Keratinocyte (primary cell): ENCODE measurements at regions not wholly inside any gene's neighbourhood (a gene's known extent, or its start where the extent isn't known, plus 50 kb on each side); places are given as distances from the start of the nearest gene placed in this dataset.

Experiments
- DNase-seq: peaks from one replicate; pipeline ENCODE4 v3.0.0-alpha.2; 2011; ENCODE audit warnings: low read depth, missing footprints, low spot score
- FAIRE-seq: peaks from 2 replicates; lab custom pipeline; 2011; peaks lifted over from hg19 to GRCh38; lab: Jason Lieb, UNC
- H2AFZ ChIP-seq: 2 replicates; pipeline ENCODE4 v1.6.0; 2012; ENCODE audit warnings: low read length, control low read depth, inconsistent platforms; ENCODE audit not compliant: control insufficient read depth
- H3K27ac ChIP-seq: 2 replicates; pipeline ENCODE4 v1.5.1; 2011; ENCODE audit warnings: low read length; ENCODE audit not compliant: control insufficient read depth, insufficient read depth
- H3K27me3 ChIP-seq: 3 replicates; pipeline ENCODE4 v1.6.0; 2011; ENCODE audit warnings: low read length; ENCODE audit not compliant: control insufficient read depth, insufficient read depth; ENCODE audit errors: extremely low read depth
- H3K36me3 ChIP-seq, 2 experiments: 2 replicates in 1 of 2; 3 replicates in 1 of 2; pipeline ENCODE4 v1.5.1; 2011; ENCODE audit warnings: low read length in 2 of 2, mild to moderate bottlenecking in 1 of 2; ENCODE audit not compliant: control insufficient read depth in 2 of 2, insufficient read depth in 2 of 2; ENCODE audit errors: extremely low read depth in 1 of 2
- H3K4me1 ChIP-seq: 3 replicates; pipeline ENCODE4 v1.5.1; 2011; ENCODE audit warnings: low read length; ENCODE audit not compliant: control insufficient read depth, insufficient read depth; ENCODE audit errors: extremely low read depth
- H3K4me2 ChIP-seq: 3 replicates; pipeline ENCODE4 v1.6.0; 2011; ENCODE audit warnings: low read depth, low read length; ENCODE audit not compliant: control insufficient read depth, insufficient read depth; ENCODE audit errors: extremely low read depth
- H3K4me3 ChIP-seq, 3 experiments: fragments of 200-600 bp in 1 of 3; sonication (generic) in 1 of 3; 2 replicates in 2 of 3; 3 replicates in 1 of 3; pipeline ENCODE4 v1.5.1; 2011 to 2016; ENCODE audit warnings: low read length in 3 of 3, mild to moderate bottlenecking in 3 of 3, control low read depth in 2 of 3, inconsistent platforms in 1 of 3, low read depth in 1 of 3, mixed read lengths in 1 of 3, mixed run types in 1 of 3, moderate library complexity in 1 of 3; ENCODE audit not compliant: control insufficient read depth in 2 of 3, insufficient read depth in 2 of 3; ENCODE audit errors: extremely low read depth in 1 of 3
- H3K79me2 ChIP-seq: 2 replicates; pipeline ENCODE4 v1.6.0; 2012; ENCODE audit warnings: low read length; ENCODE audit not compliant: control insufficient read depth, insufficient read depth
- H3K9ac ChIP-seq: 3 replicates; pipeline ENCODE4 v1.6.0; 2011; ENCODE audit warnings: low read length; ENCODE audit not compliant: control insufficient read depth, insufficient read depth; ENCODE audit errors: extremely low read depth
- H3K9me1 ChIP-seq: 3 replicates; pipeline ENCODE4 v1.6.0; 2011; ENCODE audit warnings: low read length; ENCODE audit not compliant: control insufficient read depth, insufficient read depth; ENCODE audit errors: extremely low read depth
- H3K9me3 ChIP-seq: 2 replicates; pipeline ENCODE4 v1.5.1; 2012; ENCODE audit warnings: low read depth, low read length; ENCODE audit not compliant: control insufficient read depth
- H4K20me1 ChIP-seq: 3 replicates; pipeline ENCODE4 v1.6.0; 2011; ENCODE audit warnings: low read length; ENCODE audit not compliant: control insufficient read depth, insufficient read depth; ENCODE audit errors: extremely low read depth
- EZH2 ChIP-seq: IDR thresholded peaks from one replicate; pipeline ENCODE4 v1.6.1; 2012; ENCODE audit warnings: inconsistent platforms, mild to moderate bottlenecking, low read length, moderate library complexity
- dilution Hi-C: fragments of 300-500 bp; cut with MboI; formaldehyde crosslinking; loops from one replicate; pipeline ENCODE4 v1.7.0; 2020; ENCODE audit warnings: low sequenced_read_pairs; ENCODE audit not compliant: extremely low pct_ligation_motif_present
- TF ChIP-seq, protein P1 (sequence below), 3 experiments: IDR thresholded peaks in 1 of 3; conservative IDR thresholded peaks in 1 of 3; optimal IDR thresholded peaks in 1 of 3; 2 replicates in 2 of 3; 3 replicates in 1 of 3; pipeline versions ENCODE3 to v1.5.1; 2011; ENCODE audit warnings: low read length in 3 of 3, mild to moderate bottlenecking in 3 of 3, moderate library complexity in 2 of 3, control low read depth in 1 of 3, inconsistent platforms in 1 of 3; ENCODE audit not compliant: insufficient read depth in 2 of 3; ENCODE audit errors: extremely low read depth in 1 of 3

DNA sequence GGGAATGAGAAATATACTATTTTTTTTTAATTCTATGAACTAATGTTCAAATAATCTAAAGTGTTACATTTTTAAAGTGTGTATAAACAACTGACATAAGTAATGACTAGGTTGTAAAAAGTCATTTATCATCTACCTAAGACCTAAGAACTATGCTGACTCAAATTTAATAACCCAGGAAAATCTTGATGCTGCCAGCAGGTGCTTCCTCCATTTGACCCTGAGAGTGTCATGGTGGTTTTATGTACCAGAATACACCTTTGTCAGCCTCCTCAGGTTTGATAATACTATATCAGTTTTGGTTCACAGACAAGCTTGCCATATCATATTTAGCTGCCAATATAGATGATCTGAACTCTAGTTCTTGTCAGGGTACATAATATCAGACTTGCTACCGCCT lies 1151.2 kb downstream of the PCDH17 start:
- Histone ChIP-seq H3K79me2 (no peaks in the 10 kb centered on the region), H3K9ac (no peak overlapping the region), H4K20me1 (no peaks in the 10 kb centered on the region), H3K27me3 (no peaks in the 10 kb centered on the region), H3K4me2 (no peak overlapping the region), H3K4me1 (no peaks in the 10 kb centered on the region), H3K9me3 (no peaks in the 10 kb centered on the region), H3K4me3 (no peak overlapping the region), H3K36me3 (no peaks in the 10 kb centered on the region), H3K27ac (no peak overlapping the region), H2AFZ (no peak overlapping the region), H3K9me1 (no peaks in the 10 kb centered on the region)
- FAIRE-seq (no peak), DNase-seq (no peak)
- TF ChIP-seq, protein P1, sequence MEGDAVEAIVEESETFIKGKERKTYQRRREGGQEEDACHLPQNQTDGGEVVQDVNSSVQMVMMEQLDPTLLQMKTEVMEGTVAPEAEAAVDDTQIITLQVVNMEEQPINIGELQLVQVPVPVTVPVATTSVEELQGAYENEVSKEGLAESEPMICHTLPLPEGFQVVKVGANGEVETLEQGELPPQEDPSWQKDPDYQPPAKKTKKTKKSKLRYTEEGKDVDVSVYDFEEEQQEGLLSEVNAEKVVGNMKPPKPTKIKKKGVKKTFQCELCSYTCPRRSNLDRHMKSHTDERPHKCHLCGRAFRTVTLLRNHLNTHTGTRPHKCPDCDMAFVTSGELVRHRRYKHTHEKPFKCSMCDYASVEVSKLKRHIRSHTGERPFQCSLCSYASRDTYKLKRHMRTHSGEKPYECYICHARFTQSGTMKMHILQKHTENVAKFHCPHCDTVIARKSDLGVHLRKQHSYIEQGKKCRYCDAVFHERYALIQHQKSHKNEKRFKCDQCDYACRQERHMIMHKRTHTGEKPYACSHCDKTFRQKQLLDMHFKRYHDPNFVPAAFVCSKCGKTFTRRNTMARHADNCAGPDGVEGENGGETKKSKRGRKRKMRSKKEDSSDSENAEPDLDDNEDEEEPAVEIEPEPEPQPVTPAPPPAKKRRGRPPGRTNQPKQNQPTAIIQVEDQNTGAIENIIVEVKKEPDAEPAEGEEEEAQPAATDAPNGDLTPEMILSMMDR (optimal IDR thresholded peaks at IDR 0.05 in 1 of 3, IDR thresholded peaks at IDR 0.05 in 1 of 3, conservative IDR thresholded peaks at IDR 0.05 in 1 of 3; ENCODE audit: extremely low read depth in 1 of 3, insufficient read depth in 2 of 3, low read length in 3 of 3) = no peak
- no peak for TF ChIP-seq EZH2
- dilution Hi-C loops = no loop called here

DNA sequence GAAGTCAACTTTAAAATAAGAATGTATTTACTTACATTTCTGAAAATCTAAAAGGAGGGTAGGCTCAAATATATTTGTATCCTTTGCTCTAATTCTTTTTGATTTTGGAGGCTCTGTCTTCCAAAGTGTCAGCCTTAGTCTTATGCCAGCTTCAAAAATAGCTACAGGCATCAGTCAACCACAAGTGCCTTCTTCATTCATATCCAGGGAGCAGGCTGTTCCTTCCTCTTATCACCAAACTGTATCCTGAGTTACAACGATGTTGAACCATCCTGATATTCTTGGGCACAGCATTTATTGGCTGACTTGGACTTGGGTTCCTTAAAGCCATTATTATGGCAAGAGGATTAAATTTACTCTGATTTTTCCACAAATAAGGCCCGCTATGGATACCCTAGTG lies 1161.3 kb downstream of the PCDH17 start:
- H3K4me1 ChIP-seq = no peaks in the 10 kb centered on the region
- TF ChIP-seq, protein P1 (optimal IDR thresholded peaks at IDR 0.05 in 1 of 3, IDR thresholded peaks at IDR 0.05 in 1 of 3, conservative IDR thresholded peaks at IDR 0.05 in 1 of 3; ENCODE audit: extremely low read depth in 1 of 3, insufficient read depth in 2 of 3, low read length in 3 of 3) = no peak
- TF ChIP-seq EZH2 = no peak
- dilution Hi-C loops = no loop called here
- H2AFZ ChIP-seq = no peak overlapping the region
- H3K9me1 ChIP-seq = no peaks in the 10 kb centered on the region
- no peak for FAIRE-seq
- no peak overlapping the region for H3K9ac ChIP-seq
- H3K4me2 ChIP-seq = no peak overlapping the region
- H3K27ac ChIP-seq = no peak overlapping the region
- no peaks in the 10 kb centered on the region for H3K27me3 ChIP-seq
- no peaks in the 10 kb centered on the region for H3K9me3 ChIP-seq
- no peaks in the 10 kb centered on the region for H4K20me1 ChIP-seq
- DNase-seq = no peak
- no peak overlapping the region for H3K4me3 ChIP-seq
- no peaks in the 10 kb centered on the region for H3K36me3 ChIP-seq
- no peaks in the 10 kb centered on the region for H3K79me2 ChIP-seq
